GM21390 (cell line): ENCODE measurements at regions not wholly inside any gene's neighbourhood (a gene's known extent, or its start where the extent isn't known, plus 50 kb on each side); places are given as distances from the start of the nearest gene placed in this dataset.

ENCODE experiments used
- ATAC-seq: cut with Tn5 transposase; IDR thresholded peaks from one replicate; pipeline ENCODE4 v1.9.1; 2021; ENCODE audit not compliant: unreplicated experiment

- no peak for ATAC-seq
These were observed 251.1 kb upstream of the HTR2C start for GRCh38 chrX:114332766-114333165.

- no peak for ATAC-seq
These were observed 249.4 kb upstream of the HTR2C start for GRCh38 chrX:114334473-114334982.

- ATAC-seq, result no peak
These were observed 245.0 kb upstream of the HTR2C start for GRCh38 chrX:114338870-114339269.

- peak; percentile 85 for ATAC-seq
These were observed 239.0 kb upstream of the HTR2C start for GRCh38 chrX:114344756-114345349.

- ATAC-seq, result no peak
These were observed 222.7 kb upstream of the HTR2C start for GRCh38 chrX:114361076-114361725.

GRCh38 chrX:114363346-114363745 lies 220.5 kb upstream of the HTR2C start:
- no peak for ATAC-seq

- ATAC-seq, result no peak
These were observed 218.6 kb upstream of the HTR2C start for GRCh38 chrX:114365065-114365834.

GRCh38 chrX:114372937-114373336 lies 210.9 kb upstream of the HTR2C start:
- ATAC-seq, result no peak

GRCh38 chrX:114390251-114390796 lies 193.6 kb upstream of the HTR2C start:
- ATAC-seq, result no peak
